SK-N-SH (cell line): ENCODE measurements at regions not wholly inside any gene's neighbourhood (a gene's known extent, or its start where the extent isn't known, plus 50 kb on each side); places are given as distances from the start of the nearest gene placed in this dataset.
"Not testable (repeated sequence)": the region's sequence is repeated elsewhere in the genome, so short reads cannot be mapped to it uniquely, and the experiment has no call there.

Experiments
- CTCF ChIA-PET: fragments of 300-600, 350-600 bp; formaldehyde crosslinking; extraction: SDS; loops from one replicate; lab custom pipeline; 2021; lab: Yijun Ruan, JAX
- POLR2A ChIA-PET: fragments of 350-600 bp; sonication (Branson Sonifier 250); formaldehyde crosslinking; extraction: SDS; loops from one replicate; lab custom pipeline; 2020; ENCODE audit warnings: antibody characterized with exemption, inconsistent platforms; lab: Yijun Ruan, JAX
- DNase-seq: peaks from one replicate; pipeline ENCODE4 v3.0.0; 2012
- H2AFZ ChIP-seq: fragments of 200-600 bp; sonication (generic); 2 replicates; pipeline ENCODE4 v1.8.1; 2016; ENCODE audit warnings: antibody characterized with exemption, mild to moderate bottlenecking, low read depth
- H3F3A ChIP-seq: fragments of 200-600 bp; sonication (generic); replicated peaks from 2 replicates; pipeline ENCODE3; 2016; ENCODE audit warnings: antibody characterized with exemption, mild to moderate bottlenecking; ENCODE audit not compliant: insufficient read depth
- H3K27ac ChIP-seq, 2 experiments: fragments of 200-500 bp in 1 of 2; fragments of 200-600 bp in 1 of 2; sonication (Bioruptor generic) in 1 of 2; sonication (generic), shearing (Covaris generic) in 1 of 2; 2 replicates each; pipeline versions ENCODE4 v1.5.1 to v1.6.1; 2014 to 2016; ENCODE audit warnings: low read depth in 2 of 2, inconsistent platforms in 1 of 2, low read length in 1 of 2, mild to moderate bottlenecking in 1 of 2, mixed read lengths in 1 of 2
- H3K27me3 ChIP-seq: fragments of 200-600 bp; sonication (generic), shearing (Covaris generic); 2 replicates; pipeline ENCODE4 v1.6.1; 2016; ENCODE audit warnings: mixed run types; ENCODE audit not compliant: insufficient read depth
- H3K36me3 ChIP-seq, 2 experiments: fragments of 200-500 bp in 1 of 2; fragments of 200-600 bp in 1 of 2; sonication (Bioruptor generic) in 1 of 2; sonication (generic) in 1 of 2; replicated peaks in 1 of 2; 2 replicates each; pipeline versions ENCODE3 to v1.5.1; 2014 to 2016; ENCODE audit warnings: low read length in 1 of 2, mild to moderate bottlenecking in 1 of 2; ENCODE audit not compliant: insufficient read depth in 2 of 2, control insufficient read depth in 1 of 2
- H3K4me1 ChIP-seq, 2 experiments: fragments of 200-500 bp in 1 of 2; fragments of 200-600 bp in 1 of 2; sonication (Bioruptor generic) in 1 of 2; sonication (generic), shearing (Covaris generic) in 1 of 2; 2 replicates each; pipeline versions ENCODE4 v1.5.1 to v1.6.1; 2014 to 2016; ENCODE audit warnings: low read depth in 1 of 2, low read length in 1 of 2, mixed run types in 1 of 2; ENCODE audit not compliant: insufficient read depth in 2 of 2, control insufficient read depth in 1 of 2
- H3K4me2 ChIP-seq: fragments of 200-600 bp; sonication (generic), shearing (Covaris generic); 2 replicates; pipeline ENCODE4 v1.6.1; 2017; ENCODE audit warnings: mixed run types
- H3K4me3 ChIP-seq, 2 experiments: fragments of 200-500 bp in 1 of 2; fragments of 200-600 bp in 1 of 2; sonication (Bioruptor generic) in 1 of 2; sonication (generic), shearing (Covaris generic) in 1 of 2; 2 replicates each; pipeline versions ENCODE4 v1.5.1 to v1.8.1; 2014 to 2016; ENCODE audit warnings: low read depth in 2 of 2, inconsistent platforms in 1 of 2, low read length in 1 of 2, mild to moderate bottlenecking in 1 of 2, mixed read lengths in 1 of 2, moderate library complexity in 1 of 2
- H3K79me2 ChIP-seq: fragments of 200-600 bp; sonication (generic); 2 replicates; pipeline ENCODE4 v1.8.1; 2017; ENCODE audit warnings: mild to moderate bottlenecking; ENCODE audit not compliant: insufficient read depth
- H3K9ac ChIP-seq: fragments of 200-600 bp; sonication (generic); 2 replicates; pipeline ENCODE4 v1.6.1; 2017; ENCODE audit warnings: mixed run types
- H3K9me2 ChIP-seq: fragments of 200-600 bp; sonication (generic); 2 replicates; pipeline ENCODE4 v1.6.1; 2017; ENCODE audit warnings: mixed run types
- H3K9me3 ChIP-seq: fragments of 200-600 bp; sonication (generic); 2 replicates; pipeline ENCODE4 v1.6.1; 2017; ENCODE audit warnings: mixed run types, mild to moderate bottlenecking, moderate library complexity
- H4K20me1 ChIP-seq: fragments of 200-600 bp; sonication (generic); 2 replicates; pipeline ENCODE4 v1.6.1; 2017; ENCODE audit warnings: mild to moderate bottlenecking, mixed run types; ENCODE audit not compliant: insufficient read depth
- ELF1 ChIP-seq: IDR thresholded peaks from 2 replicates; pipeline ENCODE4 v1.4.0; 2012
- EP300 ChIP-seq, 2 experiments: IDR thresholded peaks; 2 replicates each; pipeline versions ENCODE4 v1.4.0 to v1.6.1; 2012; ENCODE audit warnings: borderline replicate concordance in 1 of 2, low read depth in 1 of 2, low read length in 1 of 2
- FOSL2 ChIP-seq: IDR thresholded peaks from 2 replicates; pipeline ENCODE4 v1.4.0; 2012; ENCODE audit warnings: low read depth, mild to moderate bottlenecking, moderate library complexity, borderline replicate concordance
- FOXJ3 ChIP-seq: sonication (generic); formaldehyde crosslinking; IDR thresholded peaks from 2 replicates; pipeline ENCODE4 v1.5.1; 2020; ENCODE audit warnings: mild to moderate bottlenecking, missing genetic modification reagents
- FOXM1 ChIP-seq: IDR thresholded peaks from 2 replicates; pipeline ENCODE4 v1.4.0; 2012; ENCODE audit warnings: low read depth, mild to moderate bottlenecking
- GABPA ChIP-seq: IDR thresholded peaks from 2 replicates; pipeline ENCODE4 v1.4.0; 2012; ENCODE audit warnings: low read depth, mild to moderate bottlenecking
- JUND ChIP-seq: IDR thresholded peaks from 2 replicates; pipeline ENCODE4 v1.4.0; 2012
- MAX ChIP-seq: IDR thresholded peaks from 2 replicates; pipeline ENCODE4 v1.4.0; 2012; ENCODE audit warnings: low read depth
- POLR2AphosphoS5 ChIP-seq: IDR thresholded peaks from 2 replicates; pipeline ENCODE4 v1.6.1; 2012; ENCODE audit warnings: low read depth, low read length
- RAD21 ChIP-seq: IDR thresholded peaks from 2 replicates; pipeline ENCODE4 v1.6.1; 2012; ENCODE audit warnings: mild to moderate bottlenecking, low read length
- RCOR1 ChIP-seq: fragments of 150-350 bp; IDR thresholded peaks from 2 replicates; pipeline ENCODE4 v1.6.1; 2017; ENCODE audit warnings: antibody characterized with exemption, low read length
- REST ChIP-seq: IDR thresholded peaks from 2 replicates; pipeline ENCODE4 v1.6.1; 2012; ENCODE audit warnings: mild to moderate bottlenecking, low read depth, low read length, moderate library complexity
- RFX5 ChIP-seq: IDR thresholded peaks from 2 replicates; pipeline ENCODE4 v1.6.1; 2012; ENCODE audit warnings: mild to moderate bottlenecking, improper control_type of control experiment, low read length
- SIN3A ChIP-seq: IDR thresholded peaks from 2 replicates; pipeline ENCODE4 v1.6.1; 2012; ENCODE audit warnings: low read depth, mild to moderate bottlenecking, low read length, moderate library complexity, borderline replicate concordance
- TCF12 ChIP-seq: IDR thresholded peaks from 2 replicates; pipeline ENCODE4 v1.4.0; 2012
- TEAD4 ChIP-seq: IDR thresholded peaks from 2 replicates; pipeline ENCODE4 v1.4.0; 2012; ENCODE audit warnings: mild to moderate bottlenecking, borderline replicate concordance; ENCODE audit not compliant: insufficient read depth
- USF2 ChIP-seq: fragments of 150-350 bp; IDR thresholded peaks from 2 replicates; pipeline ENCODE4 v1.6.1; 2017; ENCODE audit warnings: antibody characterized with exemption, low read length, low read depth, borderline replicate concordance
- YY1 ChIP-seq: IDR thresholded peaks from 2 replicates; pipeline ENCODE4 v1.4.0; 2012; ENCODE audit warnings: low read depth, mild to moderate bottlenecking
- ZBTB33 ChIP-seq: IDR thresholded peaks from 2 replicates; pipeline ENCODE4 v1.4.0; 2012; ENCODE audit warnings: low read depth, borderline replicate concordance
- WGBS: methylation state at CpG from one replicate; pipeline ENCODE4 v1.1.6; 2017; ENCODE audit warnings: low lambda C conversion rate; 5-methylcytosine and 5-hydroxymethylcytosine counted together

- CTCF ChIA-PET: no interaction called here
- H3K4me1 ChIP-seq: no peaks in the 10 kb centered on the region; a peak in 1 of 4 replicates
Observed at GRCh38 chr9:30630459-30630858, 1754.0 kb upstream of the ACO1 start.

GRCh38 chr9:30646639-30647038 is 1737.8 kb upstream of the ACO1 start:
- H3K27ac ChIP-seq, H2AFZ ChIP-seq, H3K4me3 ChIP-seq, DNase-seq, H3K27me3 ChIP-seq, H4K20me1 ChIP-seq, H3F3A ChIP-seq, CTCF ChIA-PET, H3K4me2 ChIP-seq, H3K9me3 ChIP-seq, POLR2A ChIA-PET, H3K4me1 ChIP-seq, H3K79me2 ChIP-seq, H3K9me2 ChIP-seq, H3K9ac ChIP-seq, H3K36me3 ChIP-seq: not testable (repeated sequence)
- 78% methylated on average over 6 of the region's 6 CpGs for WGBS

More at GRCh38 chr9:30630459-30630858, 1754.0 kb upstream of the ACO1 start:
- Histone ChIP-seq H3K4me3 (no peak overlapping the region), H3K27ac (no peak overlapping the region), H3K27me3 (no peaks in the 10 kb centered on the region), H2AFZ (no peak overlapping the region), H3K9me3 (no peaks in the 10 kb centered on the region), H3K79me2 (no peaks in the 10 kb centered on the region), H3K4me2 (no peak overlapping the region), H3K9ac (no peak overlapping the region), H3K9me2 (no peaks in the 10 kb centered on the region), H3K36me3 (no peaks in the 10 kb centered on the region), H4K20me1 (no peaks in the 10 kb centered on the region), H3F3A (peaks cover 6% of the 10 kb centered on the region)
- no peak for TF ChIP-seq GABPA
- no peak for TF ChIP-seq USF2
- no peak for TF ChIP-seq RAD21
- TF ChIP-seq SIN3A: no peak
- no peak for TF ChIP-seq RFX5
- no peak for TF ChIP-seq MAX
- TF ChIP-seq ELF1: no peak
- TF ChIP-seq FOXJ3 (CRISPR knock-in tag): no peak
- no peak for TF ChIP-seq RCOR1
- no peak for TF ChIP-seq YY1
- TF ChIP-seq REST: no peak
- no peak for TF ChIP-seq TEAD4
- TF ChIP-seq POLR2AphosphoS5: no peak
- TF ChIP-seq ZBTB33: no peak
- no peak for TF ChIP-seq FOSL2
- no peak for TF ChIP-seq JUND
- no peak for TF ChIP-seq TCF12
- TF ChIP-seq EP300 (IDR thresholded peaks at IDR 0.05; ENCODE audit: borderline replicate concordance in 1 of 2, low read depth in 1 of 2, low read length in 1 of 2): no peak
- no peak for TF ChIP-seq FOXM1
- POLR2A ChIA-PET: no interaction called here
- DNase-seq: no peak
